ENCODE measurements at regions not wholly inside any gene's neighbourhood (a gene's known extent, or its start where the extent isn't known, plus 50 kb on each side); places are given as distances from the start of the nearest gene placed in this dataset.

- H3K27ac ChIP-seq (ENCODE audit: low read length), result no peak overlapping the region
- no peaks in the 10 kb centered on the region for H4K20me1 ChIP-seq (ENCODE audit: insufficient read depth, low read length)
- H2AFZ ChIP-seq (ENCODE audit: low read depth, low read length), result no peak overlapping the region
- H3K27me3 ChIP-seq (ENCODE audit: low read depth, low read length), result no peaks in the 10 kb centered on the region
- no peaks in the 10 kb centered on the region for H3K79me2 ChIP-seq (ENCODE audit: low read length)
- no peak overlapping the region for H3K9ac ChIP-seq (ENCODE audit: low read length)
- no peaks in the 10 kb centered on the region for H3K36me3 ChIP-seq (replicated peaks; ENCODE audit: low read depth, low read length)
- H3K9me3 ChIP-seq (ENCODE audit: insufficient read depth, low read length), result no peaks in the 10 kb centered on the region
- no peak overlapping the region for H3K4me2 ChIP-seq (ENCODE audit: low read length)
- no peak for TF ChIP-seq EZH2phosphoT487 (IDR thresholded peaks at IDR 0.05; ENCODE audit: low read depth)
- TF ChIP-seq, protein P1, sequence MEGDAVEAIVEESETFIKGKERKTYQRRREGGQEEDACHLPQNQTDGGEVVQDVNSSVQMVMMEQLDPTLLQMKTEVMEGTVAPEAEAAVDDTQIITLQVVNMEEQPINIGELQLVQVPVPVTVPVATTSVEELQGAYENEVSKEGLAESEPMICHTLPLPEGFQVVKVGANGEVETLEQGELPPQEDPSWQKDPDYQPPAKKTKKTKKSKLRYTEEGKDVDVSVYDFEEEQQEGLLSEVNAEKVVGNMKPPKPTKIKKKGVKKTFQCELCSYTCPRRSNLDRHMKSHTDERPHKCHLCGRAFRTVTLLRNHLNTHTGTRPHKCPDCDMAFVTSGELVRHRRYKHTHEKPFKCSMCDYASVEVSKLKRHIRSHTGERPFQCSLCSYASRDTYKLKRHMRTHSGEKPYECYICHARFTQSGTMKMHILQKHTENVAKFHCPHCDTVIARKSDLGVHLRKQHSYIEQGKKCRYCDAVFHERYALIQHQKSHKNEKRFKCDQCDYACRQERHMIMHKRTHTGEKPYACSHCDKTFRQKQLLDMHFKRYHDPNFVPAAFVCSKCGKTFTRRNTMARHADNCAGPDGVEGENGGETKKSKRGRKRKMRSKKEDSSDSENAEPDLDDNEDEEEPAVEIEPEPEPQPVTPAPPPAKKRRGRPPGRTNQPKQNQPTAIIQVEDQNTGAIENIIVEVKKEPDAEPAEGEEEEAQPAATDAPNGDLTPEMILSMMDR (IDR thresholded peaks at IDR 0.05; ENCODE audit: low read depth, low read length), result no peak
- no peaks in the 10 kb centered on the region for H3K4me1 ChIP-seq (ENCODE audit: low read length)
- no peak overlapping the region for H3K4me3 ChIP-seq (ENCODE audit: low read length)
Observed at GRCh38 chr16:87195161-87195560, 122.0 kb downstream of the C16orf95 start.

DNA sequence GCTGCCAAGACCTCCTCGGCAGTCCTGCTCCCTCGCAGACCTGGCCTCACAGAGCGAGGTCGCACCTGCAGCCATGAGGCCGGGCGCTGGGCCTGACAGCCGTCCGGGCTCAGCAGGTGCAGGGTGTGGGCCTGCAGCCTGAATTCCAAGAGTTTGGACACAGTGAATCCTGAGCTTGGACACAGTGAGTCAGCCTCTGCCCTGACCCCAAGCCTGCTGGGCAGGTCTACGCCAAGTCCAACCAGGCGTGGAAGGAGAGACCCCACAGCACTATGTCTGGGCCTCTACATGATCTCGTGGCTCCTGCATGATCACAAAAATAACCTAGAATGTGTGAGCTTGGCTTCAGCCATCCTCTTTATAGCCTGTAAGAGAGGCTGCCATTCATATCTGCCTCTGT, 121.0 kb downstream of the C16orf95 start:
- no peaks in the 10 kb centered on the region for H3K9me3 ChIP-seq (ENCODE audit: insufficient read depth, low read length)
- H3K27ac ChIP-seq (ENCODE audit: low read length), result no peak overlapping the region
- H2AFZ ChIP-seq (ENCODE audit: low read depth, low read length), result no peak overlapping the region
- no peak overlapping the region for H3K4me3 ChIP-seq (ENCODE audit: low read length)
- no peak overlapping the region for H3K9ac ChIP-seq (ENCODE audit: low read length)
- no peaks in the 10 kb centered on the region for H3K79me2 ChIP-seq (ENCODE audit: low read length)
- no peaks in the 10 kb centered on the region for H3K36me3 ChIP-seq (replicated peaks; ENCODE audit: low read depth, low read length)
- TF ChIP-seq, protein P1 (IDR thresholded peaks at IDR 0.05; ENCODE audit: low read depth, low read length), result no peak
- no peak for TF ChIP-seq EZH2phosphoT487 (IDR thresholded peaks at IDR 0.05; ENCODE audit: low read depth)
- H3K4me2 ChIP-seq (ENCODE audit: low read length), result no peak overlapping the region
- no peaks in the 10 kb centered on the region for H3K4me1 ChIP-seq (ENCODE audit: low read length)
- no peaks in the 10 kb centered on the region for H3K27me3 ChIP-seq (ENCODE audit: low read depth, low read length)
- H4K20me1 ChIP-seq (ENCODE audit: insufficient read depth, low read length), result no peaks in the 10 kb centered on the region

DNA sequence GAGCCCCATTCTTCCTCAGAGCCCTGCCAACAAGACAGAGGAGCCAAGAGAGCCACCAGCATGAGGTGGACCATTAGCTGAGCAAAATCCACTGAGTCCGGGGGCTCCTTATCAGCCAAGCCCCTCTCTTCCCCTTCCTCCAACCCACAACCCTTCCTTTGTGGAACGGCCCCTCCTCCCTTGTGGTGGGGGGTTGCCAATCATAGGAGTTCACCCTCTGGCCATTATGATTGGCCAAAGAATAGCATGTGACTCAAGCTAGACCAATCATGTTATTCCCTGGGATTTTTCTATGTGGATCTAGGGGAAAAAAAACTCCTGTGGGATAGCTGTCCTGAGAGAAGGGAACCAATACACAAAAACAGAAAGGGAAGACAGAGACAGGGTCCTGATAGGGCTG, 120.5 kb downstream of the C16orf95 start:
- no peak overlapping the region for H3K4me2 ChIP-seq (ENCODE audit: low read length)
- H3K9ac ChIP-seq (ENCODE audit: low read length), result no peak overlapping the region
- TF ChIP-seq, protein P1 (IDR thresholded peaks at IDR 0.05; ENCODE audit: low read depth, low read length), result no peak
- no peak for TF ChIP-seq EZH2phosphoT487 (IDR thresholded peaks at IDR 0.05; ENCODE audit: low read depth)
- no peaks in the 10 kb centered on the region for H3K36me3 ChIP-seq (replicated peaks; ENCODE audit: low read depth, low read length)
- H3K4me3 ChIP-seq (ENCODE audit: low read length), result no peak overlapping the region
- no peaks in the 10 kb centered on the region for H3K9me3 ChIP-seq (ENCODE audit: insufficient read depth, low read length)
- H2AFZ ChIP-seq (ENCODE audit: low read depth, low read length), result no peak overlapping the region
- H3K27ac ChIP-seq (ENCODE audit: low read length), result no peak overlapping the region
- H3K4me1 ChIP-seq (ENCODE audit: low read length), result no peaks in the 10 kb centered on the region
- H4K20me1 ChIP-seq (ENCODE audit: insufficient read depth, low read length), result no peaks in the 10 kb centered on the region
- no peaks in the 10 kb centered on the region; the same call in 1 of the 2 replicates for H3K27me3 ChIP-seq (ENCODE audit: low read depth, low read length)
- H3K79me2 ChIP-seq (ENCODE audit: low read length), result no peaks in the 10 kb centered on the region

DNA sequence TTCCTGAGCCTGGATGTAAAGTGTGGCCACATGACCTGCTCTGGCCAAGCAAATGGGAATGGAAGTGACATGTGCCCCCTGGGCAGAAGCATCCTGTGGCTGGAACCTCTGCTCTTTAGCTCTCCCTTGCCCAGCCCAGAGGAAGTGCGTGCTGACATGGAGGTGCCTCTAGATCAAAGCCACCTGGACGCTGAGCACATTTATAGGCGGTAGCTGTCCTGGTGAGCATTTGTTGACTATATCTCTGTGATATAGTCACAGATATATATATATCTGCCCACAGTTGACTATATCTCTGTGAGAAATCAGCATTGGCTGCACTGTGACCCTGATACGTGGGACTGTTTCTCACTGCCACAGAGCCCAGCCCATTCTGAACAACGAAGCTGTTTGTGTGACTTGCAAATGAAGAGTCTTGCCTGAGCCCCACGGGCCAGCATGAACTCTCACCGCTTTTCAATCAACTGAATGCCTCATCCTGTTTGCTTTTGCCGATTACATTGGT, 118.8 kb downstream of the C16orf95 start:
- H3K9ac ChIP-seq (ENCODE audit: low read length), result no peak overlapping the region
- H3K9me3 ChIP-seq (ENCODE audit: insufficient read depth, low read length), result no peaks in the 10 kb centered on the region
- no peak for TF ChIP-seq EZH2phosphoT487 (IDR thresholded peaks at IDR 0.05; ENCODE audit: low read depth)
- TF ChIP-seq, protein P1 (IDR thresholded peaks at IDR 0.05; ENCODE audit: low read depth, low read length), result no peak
- H4K20me1 ChIP-seq (ENCODE audit: insufficient read depth, low read length), result no peaks in the 10 kb centered on the region
- no peak overlapping the region for H3K4me3 ChIP-seq (ENCODE audit: low read length)
- no peaks in the 10 kb centered on the region for H3K4me1 ChIP-seq (ENCODE audit: low read length)
- no peak overlapping the region for H3K27ac ChIP-seq (ENCODE audit: low read length)
- H2AFZ ChIP-seq (ENCODE audit: low read depth, low read length), result no peak overlapping the region
- no peaks in the 10 kb centered on the region for H3K36me3 ChIP-seq (replicated peaks; ENCODE audit: low read depth, low read length)
- no peaks in the 10 kb centered on the region for H3K79me2 ChIP-seq (ENCODE audit: low read length)
- no peak overlapping the region for H3K4me2 ChIP-seq (ENCODE audit: low read length)
- no peaks in the 10 kb centered on the region; the same call in 1 of the 2 replicates for H3K27me3 ChIP-seq (ENCODE audit: low read depth, low read length)
